ENCODE measurements at regions not wholly inside any gene's neighbourhood (a gene's known extent, or its start where the extent isn't known, plus 50 kb on each side); places are given as distances from the start of the nearest gene placed in this dataset.

DNA sequence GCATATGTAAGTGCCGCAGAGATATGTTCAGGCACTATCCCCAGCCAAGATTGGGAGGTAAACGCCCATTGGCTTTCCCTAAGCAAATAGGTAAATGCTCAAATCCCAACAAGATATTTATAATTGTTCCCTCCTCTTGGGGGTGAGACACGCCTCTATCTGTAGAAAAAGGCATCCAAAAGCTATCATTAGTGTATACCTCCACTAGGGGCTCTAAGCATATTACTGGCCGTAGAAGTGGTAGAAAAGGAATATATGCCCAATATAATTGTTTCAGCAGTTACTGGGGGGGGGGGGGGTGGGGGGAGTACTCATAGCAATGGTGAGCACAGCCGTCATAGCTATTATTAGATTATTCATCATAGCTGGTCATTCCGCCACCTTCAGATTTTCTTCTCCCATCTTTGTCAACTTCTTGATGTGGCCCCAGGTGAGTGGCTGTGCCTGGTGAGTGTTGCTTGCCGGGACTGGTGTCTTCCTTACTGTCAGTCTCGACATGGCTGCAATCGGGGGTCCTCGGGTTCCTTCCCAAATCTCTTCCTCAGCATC, 53.3 kb upstream of the WDR1 start:
- CTCF ChIA-PET (ENCODE audit: low intra/inter-chr PET ratio, low total read pairs) = no interaction called here
- no peak; the same call in 2 of the 3 replicates for ATAC-seq
- no peak for FAIRE-seq
- intact Hi-C loops (cut with micrococcal nuclease; ENCODE audit: unreplicated experiment) = loop anchor here (10.0 kb wide), 1 partner anchor 155 kb away; no protein-coding TSS in a partner anchor
- no peaks in the 10 kb centered on the region for H4K20me1 ChIP-seq (ENCODE audit: insufficient read depth, low read length)
- TF ChIP-seq SOX13 (IDR thresholded peaks at IDR 0.05) (no peak), SOX13 (CRISPR knock-in tag; conservative IDR thresholded peaks at IDR 0.05 in 1 of 2, IDR thresholded peaks at IDR 0.05 in 1 of 2) (no peak), TP53 (CRISPR knock-in tag; conservative IDR thresholded peaks at IDR 0.05) (no peak), ERF (CRISPR knock-in tag; IDR thresholded peaks at IDR 0.05) (no peak), SIX1 (CRISPR knock-in tag; IDR thresholded peaks at IDR 0.05; ENCODE audit: borderline replicate concordance) (no peak), ZFP82 (CRISPR knock-in tag; IDR thresholded peaks at IDR 0.05; ENCODE audit: borderline replicate concordance) (no peak), GLMP (CRISPR knock-in tag; IDR thresholded peaks at IDR 0.05; ENCODE audit: borderline replicate concordance) (no peak), SMAD9 (CRISPR knock-in tag; IDR thresholded peaks at IDR 0.05) (no peak), SOX6 (IDR thresholded peaks at IDR 0.05) (no peak), SOX6 (CRISPR knock-in tag; IDR thresholded peaks at IDR 0.05) (no peak), ZNF790 (CRISPR knock-in tag; IDR thresholded peaks at IDR 0.05; ENCODE audit: borderline replicate concordance) (no peak), NAIF1 (CRISPR knock-in tag; IDR thresholded peaks at IDR 0.05; ENCODE audit: borderline replicate concordance) (no peak), NONO (IDR thresholded peaks at IDR 0.05) (no peak), NONO (CRISPR knock-in tag; conservative IDR thresholded peaks at IDR 0.05) (no peak), MIER2 (CRISPR knock-in tag; IDR thresholded peaks at IDR 0.05) (no peak), CHD4 (IDR thresholded peaks at IDR 0.05; ENCODE audit: borderline replicate concordance, low read length) (no peak), AGO2 (optimal IDR thresholded peaks at IDR 0.05; ENCODE audit: low read depth, low read length) (no peak)
- TF ChIP-seq, protein P1, sequence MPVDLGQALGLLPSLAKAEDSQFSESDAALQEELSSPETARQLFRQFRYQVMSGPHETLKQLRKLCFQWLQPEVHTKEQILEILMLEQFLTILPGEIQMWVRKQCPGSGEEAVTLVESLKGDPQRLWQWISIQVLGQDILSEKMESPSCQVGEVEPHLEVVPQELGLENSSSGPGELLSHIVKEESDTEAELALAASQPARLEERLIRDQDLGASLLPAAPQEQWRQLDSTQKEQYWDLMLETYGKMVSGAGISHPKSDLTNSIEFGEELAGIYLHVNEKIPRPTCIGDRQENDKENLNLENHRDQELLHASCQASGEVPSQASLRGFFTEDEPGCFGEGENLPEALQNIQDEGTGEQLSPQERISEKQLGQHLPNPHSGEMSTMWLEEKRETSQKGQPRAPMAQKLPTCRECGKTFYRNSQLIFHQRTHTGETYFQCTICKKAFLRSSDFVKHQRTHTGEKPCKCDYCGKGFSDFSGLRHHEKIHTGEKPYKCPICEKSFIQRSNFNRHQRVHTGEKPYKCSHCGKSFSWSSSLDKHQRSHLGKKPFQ (CRISPR knock-in tag; IDR thresholded peaks at IDR 0.05; ENCODE audit: insufficient replicate concordance) = no peak
- TF ChIP-seq, protein P2, sequence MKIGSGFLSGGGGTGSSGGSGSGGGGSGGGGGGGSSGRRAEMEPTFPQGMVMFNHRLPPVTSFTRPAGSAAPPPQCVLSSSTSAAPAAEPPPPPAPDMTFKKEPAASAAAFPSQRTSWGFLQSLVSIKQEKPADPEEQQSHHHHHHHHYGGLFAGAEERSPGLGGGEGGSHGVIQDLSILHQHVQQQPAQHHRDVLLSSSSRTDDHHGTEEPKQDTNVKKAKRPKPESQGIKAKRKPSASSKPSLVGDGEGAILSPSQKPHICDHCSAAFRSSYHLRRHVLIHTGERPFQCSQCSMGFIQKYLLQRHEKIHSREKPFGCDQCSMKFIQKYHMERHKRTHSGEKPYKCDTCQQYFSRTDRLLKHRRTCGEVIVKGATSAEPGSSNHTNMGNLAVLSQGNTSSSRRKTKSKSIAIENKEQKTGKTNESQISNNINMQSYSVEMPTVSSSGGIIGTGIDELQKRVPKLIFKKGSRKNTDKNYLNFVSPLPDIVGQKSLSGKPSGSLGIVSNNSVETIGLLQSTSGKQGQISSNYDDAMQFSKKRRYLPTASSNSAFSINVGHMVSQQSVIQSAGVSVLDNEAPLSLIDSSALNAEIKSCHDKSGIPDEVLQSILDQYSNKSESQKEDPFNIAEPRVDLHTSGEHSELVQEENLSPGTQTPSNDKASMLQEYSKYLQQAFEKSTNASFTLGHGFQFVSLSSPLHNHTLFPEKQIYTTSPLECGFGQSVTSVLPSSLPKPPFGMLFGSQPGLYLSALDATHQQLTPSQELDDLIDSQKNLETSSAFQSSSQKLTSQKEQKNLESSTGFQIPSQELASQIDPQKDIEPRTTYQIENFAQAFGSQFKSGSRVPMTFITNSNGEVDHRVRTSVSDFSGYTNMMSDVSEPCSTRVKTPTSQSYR (CRISPR knock-in tag; IDR thresholded peaks at IDR 0.05; ENCODE audit: borderline replicate concordance) = no peak
- in situ Hi-C loops (cut with HindIII; ENCODE audit: extremely low pct_ligation_motif_present, low pct_unique_long_range_greater_than_20kb) = loop anchor here (25.0 kb wide), 1 partner anchor 1242 kb away; no protein-coding TSS in a partner anchor
- H3K4me1 ChIP-seq (ENCODE audit: insufficient read depth, low read length) = no peaks in the 10 kb centered on the region
- WGBS (ENCODE audit: low lambda C conversion rate) = 35% methylated on average over 10 of the region's 10 CpGs
- H3K4me2 ChIP-seq (ENCODE audit: low read depth, low read length) = no peak overlapping the region
- no peak overlapping the region for H2AFZ ChIP-seq (ENCODE audit: low read length)
- DNase-seq (ENCODE audit: low spot score) = no peak
- H3K36me3 ChIP-seq (replicated peaks in 1 of 2; ENCODE audit: control insufficient read depth in 1 of 2, insufficient read depth in 2 of 2, low read length in 2 of 2) = no peaks in the 10 kb centered on the region
- no peak overlapping the region for H3K27ac ChIP-seq (ENCODE audit: extremely low read length, insufficient read depth, low read length)
- POLR2A ChIA-PET = no interaction called here
- H3K9ac ChIP-seq (ENCODE audit: insufficient read depth, low read depth, low read length) = no peak overlapping the region
- no peaks in the 10 kb centered on the region for H3K9me3 ChIP-seq (ENCODE audit: low read length)
- peaks cover 0 to 1% of the 10 kb centered on the region in 2 experiments; a peak in 1 of 5 replicates for H3K27me3 ChIP-seq (ENCODE audit: control insufficient read depth in 1 of 2, insufficient read depth in 2 of 2, low read length in 2 of 2)
- H3K79me2 ChIP-seq (ENCODE audit: insufficient read depth, low read length) = no peaks in the 10 kb centered on the region
- BruUV-seq (replicated peaks) = no TSS peak
- H3K4me3 ChIP-seq (replicated peaks in 1 of 3; ENCODE audit: insufficient read depth in 1 of 3, low read depth in 2 of 3, low read length in 3 of 3) = no peak overlapping the region
